Ascending aorta (tissue), 2 donors: ENCODE measurements at regions not wholly inside any gene's neighbourhood (a gene's known extent, or its start where the extent isn't known, plus 50 kb on each side); places are given as distances from the start of the nearest gene placed in this dataset.
"Not testable (repeated sequence)": the region's sequence is repeated elsewhere in the genome, so short reads cannot be mapped to it uniquely, and the experiment has no call there.

Experiments
- DNase-seq, 2 donors: peaks; one replicate each; pipeline ENCODE4 v3.0.0-alpha.2; 2019; ENCODE audit warnings: low spot score in 2 of 2
- H3K27ac ChIP-seq, 2 donors: fragments of 200-600 bp; sonication (generic); one replicate each; pipeline ENCODE4 v1.5.1; 2016 to 2017; ENCODE audit warnings: mild to moderate bottlenecking in 1 of 2
- H3K27me3 ChIP-seq: fragments of 200-600 bp; sonication (generic); one replicate; pipeline ENCODE4 v1.5.1; 2017
- H3K36me3 ChIP-seq, 2 donors: fragments of 200-600 bp; sonication (generic); one replicate each; pipeline ENCODE4 v1.5.1; 2016
- H3K4me1 ChIP-seq, 2 donors: fragments of 200-600 bp; sonication (generic); one replicate each; pipeline ENCODE4 v1.5.1; 2016 to 2017; ENCODE audit warnings: mild to moderate bottlenecking in 1 of 2
- H3K4me3 ChIP-seq, 2 donors: fragments of 200-600 bp; sonication (generic); one replicate each; pipeline ENCODE4 v1.5.1; 2016 to 2017; ENCODE audit warnings: mild to moderate bottlenecking in 1 of 2
- H3K9me3 ChIP-seq, 2 donors: fragments of 200-600 bp; sonication (generic); one replicate each; pipeline ENCODE4 v1.5.1; 2016
- CTCF ChIP-seq, 3 experiments: fragments of 200-600 bp in 2 of 3; fragments of 450-650 bp in 1 of 3; sonication (generic) in 2 of 3; IDR thresholded peaks; one replicate each; pipeline ENCODE4 v1.5.1; 2016 to 2019; ENCODE audit warnings: antibody characterized with exemption in 3 of 3, mild to moderate bottlenecking in 1 of 3, moderate library complexity in 1 of 3
- intact Hi-C: fragments of 100-400 bp; cut with DNase I; formaldehyde crosslinking; loops from one replicate; pipeline ENCODE4 v1.15.1; 2023

GRCh38 chrX:77003956-77004355, 443.2 kb upstream of the FGF16 start:
- no peak for TF ChIP-seq CTCF (IDR thresholded peaks at IDR 0.05)
- Histone ChIP-seq H3K36me3 (no peaks in the 10 kb centered on the region), H3K27me3 (no peaks in the 10 kb centered on the region), H3K9me3 (no peaks in the 10 kb centered on the region), H3K4me1 (peaks cover 0 to 6% of the 10 kb centered on the region in 2 donors), H3K4me3 (no peak overlapping the region), H3K27ac (peak overlapping the region; percentile 48 to 61)
- intact Hi-C loops = no loop called here
- DNase-seq = no peak

DNA sequence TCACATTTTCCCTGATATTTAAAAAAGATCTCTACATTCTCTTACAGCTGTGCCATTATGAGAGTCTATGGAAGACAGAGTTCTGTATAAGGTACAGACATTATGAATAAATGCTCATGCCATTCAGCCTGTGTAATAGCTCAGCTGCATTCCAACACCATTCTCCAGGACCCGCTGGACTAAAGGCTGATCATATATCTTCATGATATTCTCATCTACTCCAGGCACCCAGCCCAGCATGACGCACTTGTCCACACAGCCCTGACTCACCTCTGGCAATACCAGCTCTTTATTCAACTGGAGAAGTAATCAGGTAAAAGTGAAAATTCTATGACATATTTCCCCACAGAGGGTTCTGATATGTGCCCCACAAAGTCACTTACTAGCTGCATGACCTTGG, 437.5 kb upstream of the FGF16 start:
- peak; percentile 18 to 80 for DNase-seq
- Histone ChIP-seq H3K36me3 (no peaks in the 10 kb centered on the region), H3K4me3 (no peak overlapping the region), H3K27me3 (no peaks in the 10 kb centered on the region), H3K9me3 (no peaks in the 10 kb centered on the region), H3K4me1 (no peaks in the 10 kb centered on the region), H3K27ac (peak overlapping the region; percentile 11 to 42)
- intact Hi-C loops = no loop called here
- TF ChIP-seq CTCF (IDR thresholded peaks at IDR 0.05) = no peak

GRCh38 chrX:77014377-77015372, 432.5 kb upstream of the FGF16 start:
- intact Hi-C loops = loop anchor here (5.0 kb wide), 1 partner anchor 42 kb away; no protein-coding TSS in a partner anchor
- no peak for DNase-seq
- TF ChIP-seq CTCF (IDR thresholded peaks at IDR 0.05) = no peak
- Histone ChIP-seq H3K4me1 (peaks cover 0 to 4% of the 10 kb centered on the region in 2 donors), H3K9me3 (no peaks in the 10 kb centered on the region), H3K4me3 (no peak overlapping the region), H3K36me3 (no peaks in the 10 kb centered on the region), H3K27ac (no peak overlapping the region), H3K27me3 (no peaks in the 10 kb centered on the region)

DNA sequence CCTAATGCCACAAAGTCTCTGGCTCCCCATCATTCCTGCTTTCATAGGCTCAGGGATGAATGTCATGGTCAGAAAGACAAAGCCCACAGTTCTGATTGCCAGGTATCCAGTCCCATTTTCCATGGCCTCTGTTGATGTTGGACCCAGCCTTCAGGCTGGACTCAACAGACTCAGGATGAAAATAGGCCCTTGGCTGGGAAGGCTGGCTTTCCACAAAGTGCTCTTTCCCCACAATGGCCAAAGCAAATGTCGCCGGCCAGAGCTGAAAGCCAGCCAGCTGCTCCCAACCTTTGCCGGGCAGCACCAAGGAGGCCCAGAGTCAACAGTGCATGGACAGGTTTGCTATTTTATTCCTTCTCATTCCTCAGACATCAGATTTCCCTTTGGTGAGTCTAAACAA, 430.1 kb upstream of the FGF16 start:
- no peaks in the 10 kb centered on the region for H3K27me3 ChIP-seq
- intact Hi-C loops = loop anchor here (5.0 kb wide), 1 partner anchor 45 kb away; no protein-coding TSS in a partner anchor
- no peak for TF ChIP-seq CTCF (IDR thresholded peaks at IDR 0.05)
- H3K36me3 ChIP-seq = no peaks in the 10 kb centered on the region
- peak overlapping the region; percentile 51 to 58 for H3K27ac ChIP-seq
- no peak overlapping the region for H3K4me3 ChIP-seq
- peak; percentile 16 to 82 for DNase-seq
- H3K4me1 ChIP-seq = peaks cover 0 to 4% of the 10 kb centered on the region in 2 donors
- no peaks in the 10 kb centered on the region for H3K9me3 ChIP-seq

DNA sequence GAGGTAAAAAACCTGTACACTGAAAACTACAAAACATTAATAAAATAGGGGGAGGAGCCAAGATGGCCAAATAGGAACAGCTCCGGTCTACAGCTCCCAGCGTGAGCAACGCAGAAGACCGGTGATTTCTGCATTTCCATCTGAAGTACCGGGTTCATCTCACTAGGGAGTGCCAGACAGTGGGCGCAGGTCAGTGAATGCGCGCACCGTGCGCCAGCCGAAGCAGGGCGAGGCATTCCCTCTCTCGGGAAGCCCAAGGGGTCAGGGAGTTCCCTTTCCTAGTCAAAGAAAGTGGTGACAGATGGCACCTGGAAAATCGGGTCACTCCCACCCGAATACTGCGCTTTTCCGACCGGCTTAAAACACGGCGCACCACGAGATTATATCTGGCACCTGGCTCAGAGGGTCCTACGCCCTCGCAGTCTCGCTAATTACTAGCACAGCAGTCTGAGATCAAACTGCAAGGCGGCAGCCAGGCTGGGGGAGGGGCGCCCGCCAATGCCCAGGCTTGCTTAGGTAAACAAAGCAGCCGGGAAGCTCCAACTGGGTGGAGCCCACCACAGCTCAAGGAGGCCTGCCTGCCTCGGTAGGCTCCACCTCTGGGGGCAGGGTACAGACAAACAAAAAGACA, 400.9 kb upstream of the FGF16 start:
- peak overlapping the region in 1 of 2 donors; percentile 38 for H3K27ac ChIP-seq

More for the DNA sequence above, 400.9 kb upstream of the FGF16 start:
- H3K27me3 ChIP-seq, H3K4me1 ChIP-seq, intact Hi-C loops, H3K9me3 ChIP-seq, DNase-seq, H3K36me3 ChIP-seq: not testable (repeated sequence)
- TF ChIP-seq CTCF (IDR thresholded peaks at IDR 0.05) = peak in 2 of 3 experiments; percentile 10 to 31
- peak overlapping the region; percentile 25 to 59 for H3K4me3 ChIP-seq
